Activated T-cell treated with anti-CD3 and anti-CD28 coated beads, Interleukin-2, amount 50 U/mL, for 4 hours (primary cell): ENCODE measurements at regions not wholly inside any gene's neighbourhood (a gene's known extent, or its start where the extent isn't known, plus 50 kb on each side); places are given as distances from the start of the nearest gene placed in this dataset.
A peak's percentile ranks its signal among the peaks of the same experiment; 100 is the strongest.

Experiments used
- ATAC-seq, 2 donors: fragments of 200-7000 bp; cut with Tn5 transposase; one replicate each; pipeline ENCODE4 v1.10.0; 2021
- DNase-seq: peaks from one replicate; pipeline ENCODE4 v3.0.0-alpha.2; 2020
- H3K27me3 Mint-ChIP-seq: one replicate; pipeline ENCODE4 v1.8.0; 2021; ENCODE audit warnings: low read depth, mixed read lengths
- H3K36me3 Mint-ChIP-seq: one replicate; pipeline ENCODE4 v1.8.0; 2022; ENCODE audit warnings: mixed read lengths; ENCODE audit not compliant: insufficient read depth
- H3K4me1 Mint-ChIP-seq: one replicate; pipeline ENCODE4 v1.8.0; 2021; ENCODE audit warnings: low read depth, mixed read lengths
- H3K4me3 Mint-ChIP-seq: one replicate; pipeline ENCODE4 v1.8.0; 2021; ENCODE audit warnings: mild to moderate bottlenecking, moderate library complexity, mixed read lengths
- H3K9me3 Mint-ChIP-seq: one replicate; pipeline ENCODE4 v1.8.0; 2021; ENCODE audit warnings: mixed read lengths

GRCh38 chr12:91968076-91968776 lies 177.4 kb downstream of the BTG1 start:
- no peak overlapping the region for H3K4me3 Mint-ChIP-seq
- DNase-seq (no peak), ATAC-seq (no peak)
- no peaks in the 10 kb centered on the region for H3K27me3 Mint-ChIP-seq
- no peaks in the 10 kb centered on the region for H3K4me1 Mint-ChIP-seq
- peaks cover under 1% of the 10 kb centered on the region for H3K36me3 Mint-ChIP-seq
- peaks cover 1% of the 10 kb centered on the region for H3K9me3 Mint-ChIP-seq

- no peaks in the 10 kb centered on the region for H3K27me3 Mint-ChIP-seq
- peaks cover 3% of the 10 kb centered on the region for H3K36me3 Mint-ChIP-seq
- ATAC-seq (no peak), DNase-seq (no peak)
- H3K4me3 Mint-ChIP-seq, result no peak overlapping the region
- H3K4me1 Mint-ChIP-seq, result no peaks in the 10 kb centered on the region
- H3K9me3 Mint-ChIP-seq, result peaks cover 8% of the 10 kb centered on the region
Measured at GRCh38 chr12:91967590-91967989, 178.1 kb downstream of the BTG1 start.

GRCh38 chr12:91965781-91966180 lies 179.9 kb downstream of the BTG1 start:
- H3K27me3 Mint-ChIP-seq, result no peaks in the 10 kb centered on the region
- DNase-seq (no peak), ATAC-seq (no peak)
- peaks cover 3% of the 10 kb centered on the region for H3K36me3 Mint-ChIP-seq
- no peaks in the 10 kb centered on the region for H3K4me1 Mint-ChIP-seq
- H3K9me3 Mint-ChIP-seq, result peaks cover 8% of the 10 kb centered on the region
- no peak overlapping the region for H3K4me3 Mint-ChIP-seq

GRCh38 chr12:91964501-91964900 lies 181.1 kb downstream of the BTG1 start:
- DNase-seq, result no peak
- peaks cover 8% of the 10 kb centered on the region for H3K9me3 Mint-ChIP-seq
- no peaks in the 10 kb centered on the region for H3K27me3 Mint-ChIP-seq
- no peak for ATAC-seq
- H3K36me3 Mint-ChIP-seq, result peaks cover 5% of the 10 kb centered on the region
- H3K4me3 Mint-ChIP-seq, result no peak overlapping the region
- no peaks in the 10 kb centered on the region for H3K4me1 Mint-ChIP-seq

GRCh38 chr12:91959220-91959619 lies 186.4 kb downstream of the BTG1 start:
- ATAC-seq (no peak), DNase-seq (no peak)
- peaks cover 16% of the 10 kb centered on the region for H3K9me3 Mint-ChIP-seq
- no peaks in the 10 kb centered on the region for H3K4me1 Mint-ChIP-seq
- H3K4me3 Mint-ChIP-seq, result no peak overlapping the region
- H3K27me3 Mint-ChIP-seq, result no peaks in the 10 kb centered on the region
- H3K36me3 Mint-ChIP-seq, result peaks cover 5% of the 10 kb centered on the region

GRCh38 chr12:91958816-91959215 lies 186.8 kb downstream of the BTG1 start:
- no peaks in the 10 kb centered on the region for H3K27me3 Mint-ChIP-seq

GRCh38 chr12:91954747-91955146 lies 190.9 kb downstream of the BTG1 start:
- Mint-ChIP-seq H3K9me3 (peaks cover 8% of the 10 kb centered on the region), H3K27me3 (no peaks in the 10 kb centered on the region), H3K4me1 (no peaks in the 10 kb centered on the region), H3K4me3 (no peak overlapping the region), H3K36me3 (no peaks in the 10 kb centered on the region)
- no peak for DNase-seq
- no peak for ATAC-seq

More at GRCh38 chr12:91958816-91959215, 186.8 kb downstream of the BTG1 start:
- ATAC-seq (no peak), DNase-seq (no peak)
- Mint-ChIP-seq H3K4me1 (no peaks in the 10 kb centered on the region), H3K4me3 (no peak overlapping the region), H3K9me3 (peaks cover 16% of the 10 kb centered on the region), H3K36me3 (peaks cover 5% of the 10 kb centered on the region)

GRCh38 chr12:91954326-91954725 lies 191.3 kb downstream of the BTG1 start:
- Mint-ChIP-seq H3K4me3 (no peak overlapping the region), H3K9me3 (peaks cover 8% of the 10 kb centered on the region)
- no peak for ATAC-seq

GRCh38 chr12:91952916-91953315 lies 192.7 kb downstream of the BTG1 start:
- DNase-seq (no peak), ATAC-seq (no peak)
- H3K4me3 Mint-ChIP-seq, result no peak overlapping the region
- no peaks in the 10 kb centered on the region for H3K36me3 Mint-ChIP-seq
- H3K27me3 Mint-ChIP-seq, result no peaks in the 10 kb centered on the region
- peaks cover 12% of the 10 kb centered on the region for H3K4me1 Mint-ChIP-seq
- peaks cover 8% of the 10 kb centered on the region for H3K9me3 Mint-ChIP-seq

More at GRCh38 chr12:91954326-91954725, 191.3 kb downstream of the BTG1 start:
- Mint-ChIP-seq H3K36me3 (no peaks in the 10 kb centered on the region), H3K27me3 (no peaks in the 10 kb centered on the region), H3K4me1 (peaks cover 2% of the 10 kb centered on the region)
- DNase-seq, result no peak

GRCh38 chr12:91951571-91951970 lies 194.1 kb downstream of the BTG1 start:
- DNase-seq, result no peak
- ATAC-seq, result no peak
- Mint-ChIP-seq H3K4me3 (no peak overlapping the region), H3K9me3 (peaks cover 5% of the 10 kb centered on the region), H3K4me1 (peaks cover 21% of the 10 kb centered on the region), H3K27me3 (no peaks in the 10 kb centered on the region), H3K36me3 (no peaks in the 10 kb centered on the region)

GRCh38 chr12:91948504-91948903 lies 197.1 kb downstream of the BTG1 start:
- no peaks in the 10 kb centered on the region for H3K27me3 Mint-ChIP-seq
- DNase-seq (no peak), ATAC-seq (no peak)
- peaks cover 24% of the 10 kb centered on the region for H3K4me1 Mint-ChIP-seq
- no peak overlapping the region for H3K4me3 Mint-ChIP-seq
- peaks cover 5% of the 10 kb centered on the region for H3K9me3 Mint-ChIP-seq
- peaks cover 2% of the 10 kb centered on the region for H3K36me3 Mint-ChIP-seq

- DNase-seq (no peak), ATAC-seq (peak in 1 of 2 donors; percentile 62)
- peaks cover 24% of the 10 kb centered on the region for H3K4me1 Mint-ChIP-seq
- H3K4me3 Mint-ChIP-seq, result no peak overlapping the region
- H3K36me3 Mint-ChIP-seq, result peaks cover 2% of the 10 kb centered on the region
- H3K9me3 Mint-ChIP-seq, result peaks cover 5% of the 10 kb centered on the region
- H3K27me3 Mint-ChIP-seq, result no peaks in the 10 kb centered on the region
Measured at GRCh38 chr12:91947459-91947858, 198.2 kb downstream of the BTG1 start.

GRCh38 chr12:91944637-91945036 lies 201.0 kb downstream of the BTG1 start:
- ATAC-seq (no peak), DNase-seq (no peak)
- peaks cover 2% of the 10 kb centered on the region for H3K36me3 Mint-ChIP-seq
- peaks cover 23% of the 10 kb centered on the region for H3K4me1 Mint-ChIP-seq
- H3K4me3 Mint-ChIP-seq, result no peak overlapping the region
- peaks cover 14% of the 10 kb centered on the region for H3K9me3 Mint-ChIP-seq
- no peaks in the 10 kb centered on the region for H3K27me3 Mint-ChIP-seq

GRCh38 chr12:91940826-91941570 lies 204.6 kb downstream of the BTG1 start:
- ATAC-seq (no peak), DNase-seq (no peak)
- no peak overlapping the region for H3K4me3 Mint-ChIP-seq
- H3K4me1 Mint-ChIP-seq, result no peaks in the 10 kb centered on the region
- H3K9me3 Mint-ChIP-seq, result peaks cover 14% of the 10 kb centered on the region
- peaks cover 2% of the 10 kb centered on the region for H3K36me3 Mint-ChIP-seq
- no peaks in the 10 kb centered on the region for H3K27me3 Mint-ChIP-seq

GRCh38 chr12:91940322-91940721 lies 205.3 kb downstream of the BTG1 start:
- DNase-seq (no peak), ATAC-seq (no peak)
- Mint-ChIP-seq H3K4me3 (no peak overlapping the region), H3K9me3 (peaks cover 14% of the 10 kb centered on the region), H3K36me3 (no peaks in the 10 kb centered on the region), H3K4me1 (peaks cover 4% of the 10 kb centered on the region), H3K27me3 (no peaks in the 10 kb centered on the region)
